Astrocyte (in vitro differentiated cells and primary cell): ENCODE measurements at regions not wholly inside any gene's neighbourhood (a gene's known extent, or its start where the extent isn't known, plus 50 kb on each side); places are given as distances from the start of the nearest gene placed in this dataset.

ENCODE experiments used
- DNase-seq: peaks from one replicate; pipeline ENCODE4 v3.0.0-alpha.2; 2010; ENCODE audit warnings: low read depth
- FAIRE-seq: peaks from 2 replicates; lab custom pipeline; 2011; peaks lifted over from hg19 to GRCh38; lab: Jason Lieb, UNC
- H2AFZ ChIP-seq: 2 replicates; pipeline ENCODE4 v1.6.0; 2012; ENCODE audit warnings: low read depth, low read length, inconsistent platforms
- H3K27ac ChIP-seq: 2 replicates; pipeline ENCODE4 v1.5.1; 2011; ENCODE audit warnings: low read depth, low read length, inconsistent platforms
- H3K27me3 ChIP-seq: 2 replicates; pipeline ENCODE4 v1.6.0; 2011; ENCODE audit warnings: low read length, inconsistent platforms; ENCODE audit not compliant: insufficient read depth
- H3K36me3 ChIP-seq: 2 replicates; pipeline ENCODE4 v1.5.1; 2011; ENCODE audit warnings: low read length, inconsistent platforms; ENCODE audit not compliant: insufficient read depth
- H3K4me1 ChIP-seq: 2 replicates; pipeline ENCODE4 v1.5.1; 2011; ENCODE audit warnings: low read length, inconsistent platforms; ENCODE audit not compliant: insufficient read depth
- H3K4me2 ChIP-seq: 2 replicates; pipeline ENCODE4 v1.6.0; 2012; ENCODE audit warnings: low read length, inconsistent platforms
- H3K4me3 ChIP-seq: 2 replicates; pipeline ENCODE4 v1.5.1; 2011; ENCODE audit warnings: low read depth, mild to moderate bottlenecking, low read length, inconsistent platforms; ENCODE audit not compliant: insufficient read depth
- H3K79me2 ChIP-seq: 2 replicates; pipeline ENCODE4 v1.6.0; 2012; ENCODE audit warnings: mild to moderate bottlenecking, low read length, inconsistent platforms; ENCODE audit not compliant: insufficient read depth
- H3K9ac ChIP-seq: 2 replicates; pipeline ENCODE4 v1.6.0; 2012; ENCODE audit warnings: mild to moderate bottlenecking, low read length, inconsistent platforms
- H3K9me3 ChIP-seq: 2 replicates; pipeline ENCODE4 v1.5.1; 2012; ENCODE audit warnings: low read depth, mild to moderate bottlenecking, low read length, inconsistent platforms; ENCODE audit not compliant: insufficient read depth
- H4K20me1 ChIP-seq: 2 replicates; pipeline ENCODE4 v1.6.0; 2012; ENCODE audit warnings: low read length, inconsistent platforms; ENCODE audit not compliant: insufficient read depth
- H3K27ac Mint-ChIP-seq: one replicate; pipeline ENCODE4 v1.8.0; 2021; ENCODE audit warnings: mild to moderate bottlenecking, mixed read lengths; ENCODE audit not compliant: unreplicated experiment
- H3K27me3 Mint-ChIP-seq: one replicate; pipeline ENCODE4 v1.8.0; 2021; ENCODE audit warnings: low read depth, mixed read lengths; ENCODE audit not compliant: unreplicated experiment
- H3K36me3 Mint-ChIP-seq: one replicate; pipeline ENCODE4 v1.8.0; 2021; ENCODE audit warnings: low read depth, mixed read lengths; ENCODE audit not compliant: unreplicated experiment
- H3K4me1 Mint-ChIP-seq: one replicate; pipeline ENCODE4 v1.8.0; 2021; ENCODE audit warnings: low read depth, mixed read lengths; ENCODE audit not compliant: unreplicated experiment
- H3K4me3 Mint-ChIP-seq: one replicate; pipeline ENCODE4 v1.8.0; 2021; ENCODE audit warnings: mild to moderate bottlenecking, moderate library complexity, mixed read lengths; ENCODE audit not compliant: unreplicated experiment
- H3K9me3 Mint-ChIP-seq: one replicate; pipeline ENCODE4 v1.8.0; 2021; ENCODE audit warnings: mild to moderate bottlenecking, mixed read lengths; ENCODE audit not compliant: unreplicated experiment
- CTCF ChIP-seq: IDR thresholded peaks from 2 replicates; pipeline ENCODE4 v1.5.1; 2011; ENCODE audit warnings: low read depth, mild to moderate bottlenecking, inconsistent platforms, low read length, moderate library complexity; ENCODE audit not compliant: insufficient read depth
- EZH2 ChIP-seq: IDR thresholded peaks from 2 replicates; pipeline ENCODE4 v1.6.1; 2012; ENCODE audit warnings: mild to moderate bottlenecking, low read length, inconsistent platforms; ENCODE audit not compliant: insufficient read depth

GRCh38 chr2:4670331-4670730 is 967.0 kb downstream of the DCDC2C start:
- Histone ChIP-seq H3K9me3 (peaks cover 1% of the 10 kb centered on the region), H4K20me1 (no peaks in the 10 kb centered on the region), H3K9ac (no peak overlapping the region), H3K4me1 (no peaks in the 10 kb centered on the region), H2AFZ (no peak overlapping the region), H3K36me3 (no peaks in the 10 kb centered on the region), H3K4me2 (no peak overlapping the region), H3K27ac (no peak overlapping the region), H3K79me2 (no peaks in the 10 kb centered on the region), H3K4me3 (no peak overlapping the region), H3K27me3 (no peaks in the 10 kb centered on the region)
- no peaks in the 10 kb centered on the region for H3K36me3 Mint-ChIP-seq
- TF ChIP-seq EZH2 = no peak
- no peak for TF ChIP-seq CTCF
- H3K27ac Mint-ChIP-seq = no peak overlapping the region
- no peaks in the 10 kb centered on the region for H3K27me3 Mint-ChIP-seq
- DNase-seq = no peak
- FAIRE-seq = no peak
- H3K4me3 Mint-ChIP-seq = no peak overlapping the region
- peaks cover 3% of the 10 kb centered on the region for H3K4me1 Mint-ChIP-seq
- peaks cover 4% of the 10 kb centered on the region for H3K9me3 Mint-ChIP-seq

DNA sequence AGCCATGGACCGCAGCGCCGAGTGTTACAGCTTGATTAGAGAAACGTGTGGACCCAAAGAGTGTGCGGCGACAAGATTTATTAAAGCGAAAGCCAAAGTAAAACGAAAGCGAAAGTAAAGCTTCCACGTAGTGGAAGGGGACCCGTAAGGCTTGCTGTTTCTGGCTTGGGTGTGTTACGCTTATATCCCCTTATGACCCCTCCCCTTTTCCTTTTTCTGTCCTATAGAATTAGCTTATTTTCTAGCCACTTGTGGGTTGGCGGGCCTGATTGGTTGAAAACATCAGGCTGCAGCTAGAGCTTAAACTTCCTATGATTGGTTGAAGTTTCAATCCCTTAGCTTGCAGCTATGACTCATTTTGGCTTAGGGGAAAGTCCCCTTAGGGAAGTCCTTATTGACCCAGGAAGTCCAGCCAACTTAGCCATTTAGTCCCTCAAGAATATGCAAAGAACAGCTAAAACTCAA is 969.7 kb downstream of the DCDC2C start:
- H3K27me3 Mint-ChIP-seq = no peaks in the 10 kb centered on the region
- Histone ChIP-seq H3K4me2 (no peak overlapping the region), H3K9me3 (peaks cover 3% of the 10 kb centered on the region), H3K27ac (no peak overlapping the region), H3K4me3 (no peak overlapping the region), H2AFZ (no peak overlapping the region), H3K36me3 (no peaks in the 10 kb centered on the region), H3K27me3 (no peaks in the 10 kb centered on the region), H3K4me1 (no peaks in the 10 kb centered on the region), H4K20me1 (no peaks in the 10 kb centered on the region), H3K9ac (no peak overlapping the region), H3K79me2 (no peaks in the 10 kb centered on the region)
- no peak for TF ChIP-seq EZH2
- TF ChIP-seq CTCF = no peak
- no peak for FAIRE-seq
- H3K4me1 Mint-ChIP-seq = peaks cover 3% of the 10 kb centered on the region
- H3K4me3 Mint-ChIP-seq = no peak overlapping the region
- H3K9me3 Mint-ChIP-seq = no peaks in the 10 kb centered on the region
- DNase-seq = no peak
- no peaks in the 10 kb centered on the region for H3K36me3 Mint-ChIP-seq
- H3K27ac Mint-ChIP-seq = no peak overlapping the region

- Histone ChIP-seq H3K9ac (no peak overlapping the region), H3K4me1 (no peaks in the 10 kb centered on the region), H3K27ac (no peak overlapping the region), H4K20me1 (no peaks in the 10 kb centered on the region), H2AFZ (no peak overlapping the region), H3K4me3 (no peak overlapping the region), H3K4me2 (no peak overlapping the region), H3K36me3 (no peaks in the 10 kb centered on the region), H3K27me3 (no peaks in the 10 kb centered on the region), H3K79me2 (no peaks in the 10 kb centered on the region), H3K9me3 (peaks cover 4% of the 10 kb centered on the region)
- DNase-seq (no peak), FAIRE-seq (no peak)
- Mint-ChIP-seq H3K9me3 (no peaks in the 10 kb centered on the region), H3K27ac (no peak overlapping the region), H3K4me3 (no peak overlapping the region), H3K27me3 (no peaks in the 10 kb centered on the region), H3K36me3 (no peaks in the 10 kb centered on the region), H3K4me1 (peaks cover 3% of the 10 kb centered on the region)
- TF ChIP-seq CTCF = no peak
- no peak for TF ChIP-seq EZH2
These were observed 970.6 kb downstream of the DCDC2C start for GRCh38 chr2:4674007-4674406.
